Stimulated activated CD8-positive, alpha-beta memory T cell treated with anti-CD3 and anti-CD28 coated beads, Interleukin-12 subunit alpha, Interleukin-12 subunit beta, amount 100 ng/mL, for 4 hours (primary cell): ENCODE measurements at regions not wholly inside any gene's neighbourhood (a gene's known extent, or its start where the extent isn't known, plus 50 kb on each side); places are given as distances from the start of the nearest gene placed in this dataset.

Experiments used
- DNase-seq: peaks from one replicate; pipeline ENCODE4 v3.0.0-alpha.2; 2020; ENCODE audit warnings: low read depth

DNA sequence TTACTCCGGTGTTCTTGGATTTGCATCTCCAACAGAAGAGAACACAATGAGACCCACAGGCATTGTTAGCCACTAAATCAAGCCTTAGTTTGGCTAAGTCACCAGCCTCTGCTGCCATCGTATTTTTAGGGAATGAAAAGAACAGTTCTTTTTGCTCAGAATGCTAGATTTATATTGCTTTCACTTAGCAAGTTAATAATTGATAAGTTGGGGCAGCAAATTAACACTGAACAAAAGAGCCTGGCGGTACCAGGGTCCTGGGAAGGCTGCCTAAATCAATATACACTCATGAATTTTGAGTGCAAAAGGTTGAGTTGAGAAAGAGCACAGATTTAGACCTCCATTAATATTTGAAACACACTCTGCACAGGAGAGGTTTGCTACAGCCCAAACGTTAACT, 767.7 kb downstream of the TYW1 start:
- DNase-seq: no peak

DNA sequence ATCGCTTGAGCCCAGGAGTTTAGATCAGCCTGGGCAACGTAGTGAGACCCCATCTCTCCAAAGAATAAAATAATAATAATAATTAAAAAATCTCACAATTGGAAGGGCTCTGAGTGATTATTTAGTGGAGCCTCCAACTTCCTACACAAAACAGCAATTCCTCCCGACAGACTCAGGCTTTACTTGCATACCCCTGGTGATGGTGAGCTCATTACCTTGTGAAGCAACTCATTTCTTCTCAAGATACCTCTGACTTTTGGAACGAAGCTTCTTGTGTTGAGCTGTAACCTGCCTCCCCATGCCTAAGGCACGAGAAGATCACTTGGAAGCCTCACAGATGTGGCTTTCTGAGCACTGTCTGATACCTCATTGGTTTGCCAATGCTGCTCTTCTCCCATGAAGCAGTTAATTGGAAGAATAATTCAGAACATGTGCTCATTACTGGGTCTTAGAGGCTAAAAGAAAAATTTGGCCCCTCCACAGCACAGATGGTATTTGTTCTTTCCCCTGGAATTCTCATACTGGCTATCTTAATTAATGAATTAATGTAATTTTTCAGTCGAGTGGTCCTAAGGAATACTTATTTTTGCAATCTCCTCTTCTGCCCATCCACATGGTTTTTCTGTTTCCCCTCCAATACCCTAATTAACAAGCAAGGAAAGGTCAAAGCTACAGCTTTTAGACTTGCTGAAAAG, 769.0 kb downstream of the TYW1 start:
- no peak for DNase-seq

DNA sequence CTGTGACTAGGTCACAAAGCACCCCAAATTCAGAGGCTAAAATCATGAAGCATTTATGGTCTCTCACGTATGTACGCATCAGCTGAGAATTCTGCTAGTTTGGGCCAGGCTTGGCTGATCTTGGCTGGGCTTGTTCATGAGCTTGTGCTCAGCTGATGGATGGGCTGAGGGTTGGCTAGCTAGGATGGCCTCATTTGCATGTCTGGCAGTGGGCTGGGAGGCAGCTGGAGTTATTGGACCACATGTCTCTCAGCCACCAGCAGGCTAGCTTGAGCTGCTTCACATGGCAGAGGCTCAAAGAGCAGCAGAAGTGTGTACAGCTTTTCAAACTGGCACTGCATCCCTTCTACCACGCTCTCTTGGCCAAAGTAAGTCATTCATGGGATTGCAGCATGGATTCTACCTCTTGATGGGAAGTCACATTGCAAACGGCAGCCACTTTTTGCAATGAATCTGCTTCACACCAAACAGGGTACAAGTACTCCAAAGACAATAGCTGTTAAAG, 770.3 kb downstream of the TYW1 start:
- no peak for DNase-seq

DNA sequence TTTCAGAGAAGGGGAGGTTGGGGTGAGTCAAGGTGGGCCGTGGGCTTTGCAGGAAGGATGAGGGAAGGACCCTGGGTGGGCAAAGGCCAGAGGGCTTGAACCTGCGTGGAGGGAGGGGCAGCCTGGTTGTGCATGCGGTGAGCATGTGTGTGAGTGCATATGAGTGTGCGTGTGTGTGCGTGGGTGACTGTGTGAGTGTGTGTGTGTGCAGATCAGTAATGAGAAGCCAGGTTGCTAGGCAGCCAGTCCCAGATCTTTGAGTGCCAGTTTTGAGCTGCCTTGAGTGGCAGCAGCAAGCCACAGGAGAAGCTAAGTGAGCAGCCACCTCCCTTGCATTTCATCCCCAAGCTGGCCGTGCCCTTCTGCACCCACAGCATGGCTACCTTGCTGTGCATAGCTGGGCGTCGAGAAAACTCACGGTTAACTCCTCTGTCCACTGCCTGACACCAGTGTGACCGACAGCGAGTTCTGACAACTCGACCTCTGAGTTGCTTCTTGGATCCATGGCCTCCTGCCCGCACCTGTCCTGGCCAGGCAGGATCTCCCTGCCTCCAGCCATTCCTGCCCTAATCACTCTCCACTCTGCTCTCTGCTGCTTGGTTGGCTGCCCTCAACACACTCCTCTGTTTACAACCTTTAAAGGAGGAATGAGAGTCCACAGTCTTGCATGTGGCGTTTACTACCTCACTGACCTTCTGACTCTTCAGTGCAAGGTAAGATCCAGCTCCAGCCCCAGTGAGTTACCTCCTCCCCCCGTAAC, 775.4 kb downstream of the TYW1 start:
- no peak for DNase-seq

DNA sequence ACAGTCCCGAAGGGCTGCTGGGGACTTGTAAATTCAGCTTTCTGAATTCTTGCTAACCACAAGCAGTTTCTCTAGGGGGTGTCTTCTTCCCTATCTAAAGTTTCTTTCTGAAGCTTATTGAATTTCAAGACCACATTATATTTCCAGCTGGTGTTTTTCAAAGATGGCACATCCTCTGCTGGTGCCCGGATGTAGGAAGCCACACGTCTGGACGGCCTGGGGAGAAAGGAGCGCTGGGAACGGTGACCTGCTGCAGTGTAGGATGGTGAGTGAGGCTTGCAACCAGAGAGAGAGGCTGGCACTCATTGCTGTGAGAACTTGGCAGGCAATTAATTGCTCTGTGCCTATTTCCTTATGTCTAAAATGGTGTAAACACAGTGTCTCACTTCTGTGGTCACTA, 776.4 kb downstream of the TYW1 start:
- DNase-seq: no peak

DNA sequence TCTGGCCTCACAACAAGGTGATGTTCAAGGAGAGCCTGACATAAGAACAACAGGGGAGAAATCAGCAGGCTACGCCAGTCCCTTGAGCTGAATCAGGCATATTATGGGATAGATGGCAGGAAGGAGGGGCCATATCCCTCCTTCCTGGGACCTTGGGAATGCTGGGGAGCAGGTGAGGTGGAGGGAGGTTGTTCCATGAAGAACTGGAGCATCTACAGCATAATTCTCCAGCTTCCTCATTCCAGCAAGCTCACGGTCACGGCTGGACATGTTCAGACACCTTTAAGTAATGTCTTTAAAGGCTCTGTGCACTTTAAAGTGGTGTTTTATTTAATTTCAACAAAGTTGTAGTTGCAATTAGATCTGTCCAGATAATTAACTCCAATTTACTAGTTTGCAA, 780.5 kb downstream of the TYW1 start:
- DNase-seq: no peak

DNA sequence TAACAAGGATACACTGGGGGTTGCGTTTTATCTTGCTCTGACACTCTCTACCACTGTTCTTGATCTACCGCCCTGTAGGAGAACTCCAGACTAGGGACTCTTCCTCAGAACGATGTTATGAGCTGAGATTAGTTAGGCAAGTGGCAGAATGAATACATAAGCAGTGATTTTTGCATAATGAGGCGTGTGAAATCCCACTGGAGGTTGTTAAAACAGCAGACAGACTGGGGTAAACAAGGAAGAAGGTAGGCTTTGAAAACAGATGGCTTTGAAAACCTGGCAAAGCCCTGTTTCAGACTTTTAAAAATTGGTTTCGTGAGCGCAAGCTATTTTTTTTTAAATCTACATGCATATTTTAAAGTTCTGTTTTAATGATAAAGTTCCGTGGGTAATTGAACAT, 785.2 kb downstream of the TYW1 start:
- DNase-seq: no peak

DNA sequence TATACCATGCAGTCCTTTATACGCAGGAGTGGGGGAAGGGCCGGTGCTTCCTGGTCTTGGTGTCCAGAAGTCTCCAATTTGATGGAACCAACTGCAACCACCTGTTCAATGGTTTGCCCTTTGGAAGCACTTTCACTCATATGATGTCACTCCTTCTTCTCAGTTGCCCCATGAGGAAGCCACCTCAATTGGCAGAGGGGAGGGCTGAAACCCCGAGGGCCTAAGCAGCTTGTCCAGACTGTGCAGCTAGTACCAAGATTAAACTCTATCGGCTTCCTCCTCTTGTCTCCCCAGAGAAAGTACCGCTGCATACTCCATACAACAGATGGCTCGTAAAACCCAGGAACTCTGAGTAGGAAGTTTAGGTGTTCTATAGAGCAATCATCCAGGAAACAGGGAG, 789.4 kb downstream of the TYW1 start:
- DNase-seq: no peak

DNA sequence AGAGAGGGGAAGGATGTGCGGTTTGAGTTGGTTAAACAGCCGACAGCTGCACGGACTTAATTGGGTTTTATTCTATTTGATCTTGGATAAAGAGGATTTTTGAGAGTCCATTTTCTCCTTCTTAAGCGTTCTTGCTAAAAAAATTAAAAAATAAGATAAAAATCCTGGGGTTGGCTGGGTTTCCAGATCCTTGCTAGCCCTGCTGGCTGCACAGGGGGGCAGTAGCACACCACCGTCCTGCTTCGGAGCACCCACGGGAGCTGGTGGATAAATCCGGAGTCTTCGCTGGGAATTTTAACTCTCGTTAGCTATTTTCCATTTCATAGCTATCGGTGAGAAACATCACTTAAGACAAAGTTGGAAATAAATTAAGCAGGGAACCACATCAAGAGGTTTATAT, 792.0 kb downstream of the TYW1 start:
- DNase-seq: no peak

DNA sequence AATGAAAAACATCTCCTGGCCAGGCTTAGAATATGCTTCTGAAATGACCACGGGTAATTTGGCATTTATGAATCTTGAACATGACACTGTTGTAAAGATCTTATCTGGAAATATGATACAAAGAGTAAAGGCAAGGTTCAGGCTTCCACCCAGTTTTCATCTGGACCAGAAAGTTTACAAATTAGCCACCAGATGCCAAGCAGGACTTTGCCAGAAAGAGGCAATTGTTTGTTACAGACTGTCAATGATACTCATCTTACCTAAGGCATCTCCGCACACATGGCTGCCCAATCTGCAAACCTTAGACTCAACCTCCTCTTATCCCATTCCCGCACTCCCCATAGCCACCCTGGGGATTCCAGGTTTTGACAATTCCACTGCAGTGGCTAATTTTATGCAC, 795.3 kb downstream of the TYW1 start:
- DNase-seq: no peak

DNA sequence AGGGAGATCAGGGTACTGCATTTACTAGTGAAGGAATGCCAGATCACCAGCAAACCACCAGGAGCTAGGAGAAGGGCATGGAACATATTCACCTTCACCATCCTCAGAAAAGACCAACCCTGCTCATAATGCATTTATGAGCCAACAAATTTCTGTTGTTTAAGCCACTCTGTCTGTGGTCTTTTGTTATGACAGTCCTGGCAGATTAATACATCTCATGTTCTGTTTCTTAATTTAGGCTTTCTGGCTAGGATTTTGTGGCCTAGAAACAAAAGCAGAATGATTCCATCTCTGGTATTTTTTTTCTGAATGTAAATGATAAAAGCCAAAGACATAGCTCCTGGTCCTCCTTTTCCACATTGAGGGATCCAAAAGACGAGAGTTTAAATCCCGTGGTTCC, 797.9 kb downstream of the TYW1 start:
- no peak for DNase-seq

DNA sequence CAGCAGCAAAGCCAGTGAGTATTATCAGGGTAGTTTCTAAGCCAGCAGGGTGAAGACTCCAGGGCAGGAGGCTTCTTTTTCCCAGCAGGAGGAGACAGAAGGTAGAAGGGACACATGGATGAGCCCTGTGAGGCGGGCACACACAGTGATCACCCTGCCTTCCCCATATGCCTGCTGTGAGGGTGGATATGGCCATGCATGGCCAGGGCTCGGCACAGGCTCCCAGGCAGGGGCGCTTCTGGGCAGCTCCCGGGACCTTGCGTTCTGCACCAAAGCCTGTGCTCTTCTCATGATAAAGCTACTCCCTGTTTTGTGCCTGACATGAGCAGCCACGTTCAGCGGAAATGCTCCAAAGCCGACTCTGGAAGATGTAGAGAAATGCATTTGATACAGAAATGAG, 807.2 kb downstream of the TYW1 start:
- no peak for DNase-seq

DNA sequence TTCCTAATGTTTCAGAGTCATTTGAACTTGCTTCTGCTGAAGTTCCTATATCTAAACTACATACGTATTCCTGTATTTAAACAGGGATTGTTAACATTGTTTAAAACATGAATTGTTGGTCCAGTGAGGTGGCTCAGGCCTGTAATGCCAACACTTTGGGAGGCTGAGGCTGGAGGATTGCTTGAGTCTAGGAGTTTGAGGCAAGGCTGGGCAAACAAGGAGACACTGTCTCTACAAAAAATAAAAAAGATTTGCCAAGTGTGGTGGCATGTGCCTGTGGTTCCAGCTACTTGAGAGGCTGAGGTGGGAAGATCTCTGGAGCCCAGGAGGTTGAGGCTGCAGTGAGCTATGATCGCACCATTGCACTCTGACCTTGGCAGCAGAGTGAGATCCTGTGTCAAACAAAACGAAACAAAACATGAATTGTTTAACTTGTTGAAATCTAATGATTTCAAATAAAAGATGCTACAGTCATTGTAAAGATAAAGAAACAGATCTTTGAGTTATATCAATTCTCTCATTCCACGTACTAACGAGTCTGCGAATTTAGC, 809.4 kb downstream of the TYW1 start:
- no peak for DNase-seq

DNA sequence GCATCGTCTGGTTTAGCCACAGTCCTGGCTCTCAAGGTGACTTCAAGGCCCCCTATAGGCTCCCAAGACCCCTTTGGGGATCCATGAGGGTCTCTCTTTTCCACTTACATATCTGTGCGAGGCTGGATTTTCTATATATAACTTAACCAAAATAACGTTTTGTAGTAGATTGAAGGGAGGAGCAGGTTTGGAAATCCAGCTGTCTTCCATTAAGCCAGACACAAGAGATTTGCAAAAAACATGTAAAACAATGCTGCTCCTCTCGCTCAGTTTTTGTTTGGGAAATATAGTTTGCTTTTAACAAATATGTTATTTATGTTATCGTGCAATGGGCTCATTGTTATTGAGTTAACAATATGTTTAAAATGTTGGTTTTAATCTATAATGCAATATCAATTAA, 811.2 kb downstream of the TYW1 start:
- DNase-seq: no peak

DNA sequence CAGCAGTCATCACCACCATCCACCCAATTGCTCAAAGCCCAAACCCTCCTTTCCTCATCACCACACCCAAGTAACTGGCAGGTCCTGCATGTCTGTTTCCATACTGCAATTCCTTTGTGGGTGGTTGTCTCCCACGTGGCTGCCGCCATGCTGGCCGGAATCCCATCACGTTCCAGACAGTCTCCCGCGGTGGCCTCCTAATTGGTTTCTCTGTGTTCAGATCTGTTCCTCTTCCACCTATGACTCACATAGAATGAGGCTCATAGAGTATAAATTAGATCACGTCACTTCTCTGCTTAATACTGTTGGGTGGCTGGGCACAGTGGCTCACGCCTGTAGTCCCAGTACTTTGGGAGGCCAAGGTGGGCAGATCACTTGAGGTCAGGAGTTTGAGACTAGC, 813.0 kb downstream of the TYW1 start:
- DNase-seq: no peak

DNA sequence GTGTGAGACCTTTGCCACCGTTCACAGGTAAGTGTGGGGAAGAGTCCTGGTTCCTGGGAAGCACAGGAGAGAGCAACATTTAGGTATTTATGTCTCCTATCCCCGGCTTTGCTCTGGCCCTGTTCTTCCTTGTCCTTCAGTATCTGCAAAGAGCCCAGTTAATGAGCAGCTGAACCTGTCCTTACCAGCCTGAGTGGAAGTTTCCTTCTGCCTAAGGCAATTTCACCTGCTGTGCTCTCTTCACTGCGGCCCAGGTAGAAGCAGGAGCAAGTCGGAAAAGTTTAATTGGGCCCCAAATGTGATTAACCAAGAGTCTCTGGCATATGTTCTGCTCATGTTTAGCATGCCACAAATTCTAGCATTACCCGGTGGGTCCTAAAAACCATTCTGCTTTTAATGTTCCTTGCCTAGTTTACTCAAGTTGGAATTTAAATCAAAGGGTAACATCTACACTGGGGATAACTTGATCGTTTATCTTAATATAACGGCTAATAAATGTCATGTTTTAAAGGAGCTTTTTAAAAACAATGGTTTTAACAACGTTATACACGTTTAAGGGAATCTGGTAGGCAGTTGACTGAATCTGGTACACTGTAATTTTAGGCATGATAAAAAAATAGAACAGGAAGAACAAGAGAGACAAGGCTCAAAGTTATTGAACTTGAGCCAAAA, 817.1 kb downstream of the TYW1 start:
- DNase-seq: no peak

DNA sequence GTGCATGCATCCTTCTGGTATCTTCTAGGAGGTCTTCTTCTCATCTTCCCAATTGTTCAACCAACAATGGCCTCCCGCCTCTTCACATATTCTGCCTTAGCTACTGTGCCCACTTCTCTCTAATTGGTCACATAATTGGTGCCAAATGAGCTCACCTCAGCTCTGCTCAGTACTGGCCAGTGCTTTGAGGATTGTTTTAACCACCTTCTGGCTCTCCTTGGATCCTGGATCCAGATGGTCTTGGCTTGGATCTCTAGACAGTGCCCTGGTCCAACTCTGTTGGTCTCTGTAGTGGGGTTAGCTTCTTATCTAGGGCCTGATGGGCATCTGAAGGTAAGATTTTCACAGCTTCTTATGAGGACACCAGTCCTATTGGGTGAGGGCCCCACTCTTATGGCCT, 820.8 kb downstream of the TYW1 start:
- DNase-seq: no peak

DNA sequence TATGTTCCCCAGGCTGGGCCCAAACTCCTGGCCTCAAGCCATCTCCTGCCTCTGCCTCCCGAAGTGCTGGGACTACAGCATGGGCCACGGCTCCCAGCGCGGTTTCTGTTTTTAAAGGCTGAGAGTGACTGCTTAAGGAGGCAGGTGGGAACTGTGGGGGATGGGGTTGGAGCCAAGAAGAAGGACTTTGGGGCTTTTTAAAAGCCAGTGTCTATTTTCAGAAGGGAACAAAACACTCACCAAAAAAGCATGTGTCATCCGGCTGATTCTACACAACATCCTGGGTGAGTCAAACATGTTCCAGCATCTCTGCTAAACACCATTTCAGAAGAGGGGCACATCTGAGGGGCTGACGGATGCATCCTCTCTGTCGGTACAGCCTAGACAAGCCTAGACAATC, 824.5 kb downstream of the TYW1 start:
- no peak for DNase-seq

DNA sequence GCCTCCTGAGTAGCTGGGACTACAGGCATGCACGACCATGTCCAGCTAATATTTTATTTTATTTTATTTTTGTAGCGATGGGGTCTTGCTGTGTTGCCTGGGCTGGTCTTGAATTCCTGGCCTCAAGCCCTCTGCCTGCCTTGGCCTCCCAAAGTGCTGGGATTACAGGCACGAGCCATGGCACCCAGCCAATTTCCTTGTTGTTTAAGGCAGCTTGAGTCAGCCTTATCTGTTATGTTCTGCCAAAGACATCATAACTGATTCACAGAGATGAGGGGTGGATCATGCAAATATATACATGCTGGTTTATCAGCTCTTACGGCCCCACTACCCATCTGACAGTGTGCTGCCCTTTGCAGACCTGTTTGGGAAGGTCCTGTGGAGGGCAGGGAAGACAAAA, 826.7 kb downstream of the TYW1 start:
- no peak for DNase-seq

DNA sequence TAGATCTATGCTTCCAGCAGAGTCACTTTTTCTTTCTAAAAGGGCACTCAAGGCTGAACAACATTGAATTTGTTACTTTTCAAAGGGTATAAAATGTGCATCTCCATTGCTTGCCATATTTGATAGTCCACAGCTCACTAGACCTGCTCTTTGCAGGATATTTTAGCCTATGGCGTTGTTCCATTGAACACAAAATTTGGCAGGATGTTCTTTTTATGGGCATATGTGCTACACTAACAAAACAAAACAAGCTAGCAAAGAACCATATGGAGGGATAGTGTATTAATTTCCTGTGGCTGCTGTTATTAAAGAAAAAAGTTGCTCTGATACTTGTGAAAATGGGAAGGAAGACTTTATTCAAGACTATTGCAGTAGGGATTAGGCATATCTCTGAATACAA, 828.7 kb downstream of the TYW1 start:
- no peak for DNase-seq

DNA sequence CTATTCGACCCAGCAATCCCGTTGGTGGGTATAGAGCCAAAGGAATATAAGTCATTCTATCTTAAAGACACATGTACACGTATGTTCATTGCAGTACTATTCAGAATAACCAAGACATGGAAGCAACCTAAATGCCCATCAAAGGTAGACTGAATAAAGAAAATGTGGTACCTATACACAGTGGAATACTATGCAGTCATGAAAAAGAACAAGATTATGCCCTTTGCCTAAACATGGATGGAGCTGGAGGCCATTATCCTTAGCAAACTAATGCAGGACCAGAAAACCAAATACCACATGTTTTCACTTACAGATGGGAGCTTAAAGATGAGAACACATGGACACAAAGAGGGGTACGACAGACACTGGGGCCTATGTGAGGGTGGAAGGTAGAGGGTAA, 845.3 kb downstream of the TYW1 start:
- DNase-seq: no peak

DNA sequence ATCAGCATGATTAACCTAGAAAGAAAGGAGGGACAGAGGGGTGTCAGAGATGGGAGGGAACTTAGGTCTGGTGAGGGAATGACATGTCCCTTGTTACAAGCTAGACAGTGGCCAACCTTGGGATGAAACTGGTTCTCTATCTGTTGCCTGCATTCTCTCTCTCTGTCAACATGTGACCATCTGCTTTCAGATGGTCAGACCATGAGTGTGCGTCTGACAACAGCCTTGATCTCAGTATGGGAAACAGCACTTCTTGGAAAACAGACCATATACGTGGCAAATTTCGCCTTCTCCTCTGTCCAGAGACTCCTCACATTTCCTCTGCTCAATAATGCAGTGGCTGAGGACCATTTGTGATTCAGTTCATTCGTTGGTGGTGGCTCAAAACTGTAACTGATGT, 845.9 kb downstream of the TYW1 start:
- DNase-seq: no peak

DNA sequence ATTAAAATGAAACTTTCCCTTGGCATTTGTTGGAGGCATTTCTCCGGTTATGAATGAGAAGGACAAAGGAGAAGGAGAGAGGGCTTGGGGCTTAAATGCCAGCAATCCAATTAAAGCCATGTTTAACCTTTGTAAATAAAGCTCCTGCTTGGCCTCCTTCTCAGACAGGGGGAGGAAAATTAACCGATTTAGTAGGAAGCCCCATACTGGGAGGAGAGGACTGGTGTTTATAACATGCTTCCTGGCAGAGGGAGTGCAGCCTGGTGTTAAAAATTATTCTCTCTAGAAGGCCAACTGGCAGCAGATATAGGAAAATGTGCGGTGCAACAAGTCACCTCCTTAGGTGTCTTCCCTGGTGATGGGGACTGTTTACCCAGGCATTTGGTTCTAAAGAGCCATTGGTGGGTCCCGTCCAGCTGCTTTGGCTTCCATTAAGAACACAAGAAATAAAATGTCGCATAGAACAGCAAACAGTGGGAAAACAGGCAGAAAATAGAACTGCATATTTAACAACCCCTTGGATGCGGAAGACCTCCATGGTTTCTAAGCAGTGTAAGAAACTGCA, 846.5 kb downstream of the TYW1 start:
- no peak for DNase-seq
